HG02763 (cell line): ENCODE measurements at regions not wholly inside any gene's neighbourhood (a gene's known extent, or its start where the extent isn't known, plus 50 kb on each side); places are given as distances from the start of the nearest gene placed in this dataset.

Source experiments
- ATAC-seq: cut with Tn5 transposase; IDR thresholded peaks from one replicate; pipeline ENCODE4 v1.9.1; 2021; ENCODE audit warnings: mild to moderate bottlenecking, moderate library complexity; ENCODE audit not compliant: unreplicated experiment

- ATAC-seq: no peak
Observed at GRCh38 chr13:64993514-64994164, 2236.5 kb downstream of the PCDH9 start.

DNA sequence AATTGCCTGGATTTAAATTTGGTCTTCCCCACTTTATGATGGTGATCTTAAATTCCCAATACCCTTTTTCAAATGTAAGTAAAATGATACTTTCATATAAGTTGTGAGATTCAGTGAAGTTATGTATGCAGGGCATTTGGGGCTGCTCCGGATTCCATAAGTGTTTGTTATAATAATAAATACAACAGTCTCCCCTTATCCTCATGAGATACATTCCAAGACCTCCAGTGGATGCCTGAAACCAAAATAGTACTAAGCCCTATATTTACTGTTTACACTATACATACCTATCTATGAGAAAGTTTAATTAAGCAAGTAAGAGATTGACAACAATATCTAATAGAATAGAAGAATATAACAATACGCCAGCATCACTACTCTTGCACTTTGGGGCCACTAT is 2237.8 kb downstream of the PCDH9 start:
- ATAC-seq: no peak

DNA sequence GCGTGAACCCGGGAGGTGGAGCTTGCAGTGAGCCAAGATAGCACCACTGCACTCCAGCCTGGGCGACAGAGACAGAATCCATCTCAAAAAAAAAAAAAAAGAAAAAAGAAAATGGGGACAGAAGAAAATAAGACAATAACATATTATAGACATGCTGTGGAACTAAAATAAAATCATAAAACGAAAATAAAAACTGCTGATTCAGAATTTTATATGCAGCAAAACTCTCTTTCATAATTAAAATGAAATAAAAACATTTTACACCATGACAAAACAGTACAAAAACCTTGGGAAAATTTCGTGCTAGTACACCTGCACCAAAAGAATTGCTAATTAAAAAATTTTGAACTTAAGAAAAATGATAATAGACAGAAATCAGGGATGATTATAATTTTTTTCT is 2245.1 kb downstream of the PCDH9 start:
- ATAC-seq: no peak

DNA sequence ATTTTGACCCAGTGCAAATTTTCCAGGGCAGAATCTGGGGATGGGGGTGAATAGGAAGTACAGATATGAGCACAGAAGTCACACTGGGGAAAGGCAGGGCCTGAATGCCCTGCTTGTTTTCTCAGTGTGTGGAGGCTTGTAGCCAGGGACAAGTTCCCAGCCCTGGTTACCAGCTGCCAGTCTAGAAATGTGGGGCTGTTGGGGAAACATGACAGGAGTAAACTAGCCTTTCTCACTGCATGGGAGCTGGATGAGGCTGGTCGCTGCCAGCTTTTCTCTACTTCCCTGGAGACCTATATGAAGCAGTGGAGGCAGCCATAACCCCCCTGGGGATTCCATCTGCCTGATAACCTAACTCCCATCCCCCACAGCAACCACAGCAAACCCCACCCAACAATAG is 2267.7 kb downstream of the PCDH9 start:
- no peak for ATAC-seq

DNA sequence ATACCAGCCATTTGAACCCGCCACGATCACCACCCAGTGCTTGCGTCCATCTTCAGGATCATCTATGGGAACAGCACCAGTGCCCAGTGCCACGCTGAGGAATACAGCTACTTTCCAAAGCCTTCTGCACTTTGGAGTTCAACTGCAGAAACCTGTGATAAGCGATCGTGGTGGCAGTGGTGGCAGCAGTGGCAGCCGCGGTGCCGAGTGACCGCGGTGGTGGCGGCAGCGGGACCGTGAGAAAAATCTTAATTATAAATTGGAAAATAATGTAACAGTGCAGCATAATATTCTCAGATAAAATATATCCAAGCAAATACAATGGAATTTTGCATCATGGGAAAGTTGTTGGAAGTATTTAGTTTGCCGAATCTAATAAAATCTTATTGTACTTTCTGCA is 2270.9 kb downstream of the PCDH9 start:
- no peak for ATAC-seq

GRCh38 chr13:64958106-64958505 is 2272.0 kb downstream of the PCDH9 start:
- ATAC-seq: no peak

GRCh38 chr13:64938660-64939059 is 2291.5 kb downstream of the PCDH9 start:
- ATAC-seq: no peak

GRCh38 chr13:64937302-64937701 is 2292.8 kb downstream of the PCDH9 start:
- ATAC-seq: no peak

DNA sequence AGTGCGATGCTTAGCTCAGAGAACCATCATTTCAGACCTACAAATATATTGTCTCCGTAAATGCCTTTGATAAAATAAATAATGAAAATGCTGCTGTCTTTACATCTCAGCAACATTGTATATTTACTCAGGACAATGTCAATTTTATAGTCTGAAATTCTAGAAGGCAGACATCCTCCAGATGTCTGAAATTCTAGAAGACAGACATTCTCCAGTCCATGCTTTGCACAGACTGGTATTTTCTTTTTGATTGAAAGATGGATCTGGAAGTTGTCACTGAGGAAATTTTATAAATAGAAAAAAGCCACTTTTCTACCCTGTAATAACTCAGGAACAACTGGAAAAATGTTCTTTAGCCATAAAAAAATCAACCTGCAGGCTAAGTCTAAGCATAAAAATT is 2293.3 kb downstream of the PCDH9 start:
- no peak for ATAC-seq

DNA sequence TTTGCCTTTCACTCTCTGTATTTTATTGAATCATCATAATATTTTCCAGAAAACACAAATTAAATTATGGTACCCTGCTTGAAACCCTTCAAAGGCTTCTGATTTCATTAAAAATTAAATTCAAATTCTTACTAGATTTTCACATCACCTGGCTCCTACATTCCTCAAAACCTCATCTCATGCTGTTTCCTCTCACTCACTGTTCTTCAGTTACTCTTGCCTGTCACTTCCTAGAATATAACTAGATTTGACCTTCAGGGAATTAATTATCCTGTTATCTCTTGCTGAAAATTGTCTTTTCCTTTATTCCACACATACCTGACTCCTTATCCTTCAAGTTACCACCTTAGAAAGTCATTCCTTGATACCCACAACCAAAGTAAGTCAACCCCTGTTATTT is 2294.7 kb downstream of the PCDH9 start:
- ATAC-seq: no peak

DNA sequence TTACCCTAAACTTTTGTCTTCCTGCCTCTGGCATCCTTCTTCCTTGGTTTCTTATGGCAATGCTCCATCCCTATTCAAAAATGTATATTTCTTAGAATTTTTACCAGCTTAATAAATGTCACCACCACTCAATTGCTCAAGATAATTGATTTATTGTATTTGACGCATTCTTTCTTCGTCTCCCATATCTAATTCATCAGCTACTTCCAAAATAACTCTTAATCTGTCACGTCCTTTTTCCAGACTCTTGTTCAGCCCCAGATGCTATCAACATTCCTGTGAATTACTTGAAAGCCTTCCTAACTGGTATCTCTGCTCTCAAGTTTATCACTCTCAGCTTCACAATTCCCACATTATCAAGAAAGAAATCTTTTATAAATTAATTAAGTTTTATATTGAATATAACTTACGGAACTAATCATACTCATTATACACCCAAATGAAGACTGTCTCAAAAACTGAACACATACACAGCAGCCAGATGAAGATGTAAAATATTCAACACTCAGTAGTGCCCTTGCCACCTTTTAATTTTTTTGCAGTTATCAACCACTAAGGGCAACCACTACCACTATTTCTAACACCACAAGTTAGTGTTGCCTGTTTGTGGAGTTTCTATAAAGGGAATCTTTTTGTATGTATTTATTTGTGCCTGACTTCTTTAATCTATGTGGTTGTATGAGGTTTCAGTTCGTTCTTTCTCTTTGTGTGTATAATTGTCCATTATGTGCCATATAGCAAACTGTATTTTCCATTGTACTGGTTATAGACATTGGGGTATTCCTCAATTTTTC is 2295.4 kb downstream of the PCDH9 start:
- ATAC-seq: no peak

- ATAC-seq: no peak
Observed at GRCh38 chr13:64930636-64931035, 2299.5 kb downstream of the PCDH9 start.

DNA sequence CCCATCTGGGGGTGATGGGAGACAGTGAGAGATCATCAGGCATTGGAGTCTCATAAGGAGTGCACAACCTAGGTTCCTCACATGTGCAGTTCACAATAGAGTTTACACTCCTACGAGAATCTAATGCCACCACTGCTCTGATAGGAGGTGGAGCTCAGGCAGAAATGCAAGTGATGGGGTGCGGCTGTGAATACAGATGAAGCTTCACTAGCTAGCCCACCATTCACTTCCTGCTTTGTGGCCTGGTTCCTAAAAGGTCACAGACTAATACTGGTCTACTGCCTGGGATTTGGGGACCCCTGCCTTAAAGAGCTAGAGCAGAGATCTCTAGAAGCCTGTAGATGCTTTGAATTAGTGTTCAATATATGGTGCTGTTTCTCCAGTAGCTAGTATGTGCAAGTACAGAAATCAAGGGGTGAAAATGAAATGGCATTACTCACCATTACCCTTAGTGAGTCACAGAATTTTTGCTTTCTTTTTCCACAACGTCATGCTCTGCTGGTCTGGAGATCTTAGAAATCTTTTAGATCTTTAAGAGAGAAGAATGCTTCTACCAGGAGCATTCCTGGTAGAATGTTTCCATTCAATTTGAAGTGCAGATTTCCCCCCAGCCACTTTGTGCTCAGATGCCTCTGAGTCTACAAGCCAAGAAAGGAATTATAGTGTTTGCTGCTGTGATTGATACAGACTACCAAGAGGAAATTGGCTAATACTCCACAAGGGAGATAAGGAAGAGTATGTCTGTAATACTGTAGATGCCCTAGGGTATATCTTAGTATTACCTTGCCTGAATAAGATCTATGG is 2301.2 kb downstream of the PCDH9 start:
- peak; percentile 71 for ATAC-seq

GRCh38 chr13:64925727-64926126 is 2304.4 kb downstream of the PCDH9 start:
- no peak for ATAC-seq

- ATAC-seq: no peak
Observed at GRCh38 chr13:64925284-64925683, 2304.9 kb downstream of the PCDH9 start.

DNA sequence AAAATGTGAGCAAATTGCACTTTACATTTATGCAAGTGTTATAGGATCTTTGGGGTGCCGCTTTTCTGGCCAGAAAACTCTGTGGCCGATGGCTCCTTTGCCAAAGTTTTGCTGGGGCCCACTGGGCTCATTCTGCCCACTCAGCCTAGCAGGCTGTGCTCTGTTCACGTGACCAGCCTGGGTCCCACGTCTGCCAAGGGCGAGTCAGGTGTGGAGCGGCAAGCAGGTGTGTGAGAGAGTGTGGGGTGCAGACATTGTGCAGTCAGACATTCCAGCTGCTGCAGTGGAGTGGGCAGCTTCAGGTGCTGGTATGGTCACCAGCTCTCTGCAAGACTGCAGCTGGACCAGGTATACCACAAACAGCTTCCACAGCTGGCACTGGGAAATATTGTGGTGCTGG is 2305.7 kb downstream of the PCDH9 start:
- no peak for ATAC-seq

DNA sequence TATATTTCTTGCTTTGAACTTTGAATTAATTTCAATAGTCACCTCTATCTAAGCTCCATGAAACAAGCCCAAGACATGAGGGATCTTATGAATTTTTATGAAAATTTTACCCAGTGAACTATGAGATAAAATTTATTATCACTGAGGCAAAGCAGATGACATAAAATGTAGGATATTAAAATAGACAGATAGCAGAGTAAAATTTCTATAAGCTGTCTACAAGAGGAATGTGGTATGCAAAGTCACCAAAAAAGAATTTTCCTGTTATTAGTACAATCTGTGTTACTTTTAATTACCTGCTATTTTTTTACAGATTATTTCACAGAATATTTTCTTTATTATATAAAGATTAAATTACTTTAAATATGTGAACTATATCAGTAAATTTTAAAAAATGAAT is 2312.6 kb downstream of the PCDH9 start:
- no peak for ATAC-seq

DNA sequence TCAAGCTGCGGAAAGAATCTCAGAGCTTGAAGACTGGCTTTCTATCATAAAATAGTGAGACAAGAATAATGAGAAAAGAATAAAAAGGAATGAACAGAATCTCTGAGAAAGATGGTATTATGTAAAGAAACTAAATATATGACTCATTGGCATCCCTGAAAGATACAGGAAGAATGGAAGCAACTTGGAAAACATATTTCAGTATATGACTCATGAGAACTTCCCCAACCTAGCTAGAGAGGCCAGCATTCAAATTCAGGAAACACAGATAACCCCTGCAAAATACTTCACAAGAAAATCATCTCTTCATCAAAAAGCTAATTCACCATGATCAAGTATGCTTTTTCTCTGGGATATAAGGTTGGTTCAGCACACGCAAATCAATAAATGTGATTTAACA is 2318.0 kb downstream of the PCDH9 start:
- no peak for ATAC-seq

GRCh38 chr13:64910096-64910495 is 2320.0 kb downstream of the PCDH9 start:
- ATAC-seq: no peak

DNA sequence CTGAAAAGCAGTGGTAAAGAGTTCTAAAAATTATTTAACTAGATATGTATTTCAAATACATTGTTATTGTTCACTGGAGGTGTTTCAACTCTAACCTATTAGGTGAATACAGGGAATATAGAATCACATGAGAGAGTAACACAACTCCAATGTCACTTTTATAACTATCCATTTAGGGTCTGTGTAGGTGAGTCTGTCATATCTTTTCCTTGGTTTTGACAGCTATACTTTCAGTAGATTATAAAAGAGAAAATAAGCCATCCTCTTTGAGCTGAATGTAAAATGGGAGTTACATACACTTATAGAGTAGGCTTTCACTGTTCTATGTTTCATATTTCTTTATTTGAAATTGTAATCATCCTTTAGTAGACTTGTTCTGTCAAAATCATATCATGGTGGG is 2321.0 kb downstream of the PCDH9 start:
- no peak for ATAC-seq

DNA sequence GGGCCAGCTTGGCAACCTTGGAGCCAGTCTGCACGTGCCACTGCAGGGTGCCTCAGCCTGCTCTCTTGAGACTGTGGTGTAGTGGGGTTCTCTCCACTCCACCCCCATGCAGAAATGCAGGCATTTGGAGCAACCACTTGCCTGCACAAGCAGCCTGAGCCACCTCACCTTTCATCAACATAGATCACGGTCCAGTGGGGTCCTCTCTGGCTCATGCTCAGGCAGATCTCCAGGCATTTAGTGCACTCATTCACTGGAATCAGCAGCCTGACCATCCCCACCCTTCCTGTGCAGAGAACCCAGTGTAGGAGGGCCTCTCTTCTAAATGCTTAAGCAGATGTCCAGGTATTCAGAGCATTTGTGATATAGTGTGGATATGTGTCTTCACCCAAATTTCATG is 2330.1 kb downstream of the PCDH9 start:
- ATAC-seq: no peak

GRCh38 chr13:64884976-64885375 is 2345.2 kb downstream of the PCDH9 start:
- no peak for ATAC-seq
